ENCODE measurements at regions not wholly inside any gene's neighbourhood (a gene's known extent, or its start where the extent isn't known, plus 50 kb on each side); places are given as distances from the start of the nearest gene placed in this dataset.
"Not testable (repeated sequence)": the region's sequence is repeated elsewhere in the genome, so short reads cannot be mapped to it uniquely, and the experiment has no call there.

GRCh38 chr21:27885296-27885711, 918.4 kb upstream of the ADAMTS5 start:
- in situ Hi-C loops (cut with MboI), result no loop called here
- Histone ChIP-seq H3K9ac (ENCODE audit: insufficient read depth in 1 of 2, low read depth in 2 of 2, low read length in 2 of 2) (no peak overlapping the region), H2AFZ (ENCODE audit: low read depth, low read length) (no peak overlapping the region), H3K36me3 (ENCODE audit: control insufficient read depth, insufficient read depth, low read length) (no peaks in the 10 kb centered on the region), H3K4me1 (replicated peaks in 1 of 2; ENCODE audit: control insufficient read depth in 2 of 2, insufficient read depth in 2 of 2, low read length in 2 of 2) (no peaks in the 10 kb centered on the region; a peak in 1 of 5 replicates), H4K20me1 (replicated peaks; ENCODE audit: control insufficient read depth, insufficient read depth, low read length) (no peaks in the 10 kb centered on the region), H3K9me3 (replicated peaks; ENCODE audit: control insufficient read depth, insufficient read depth, low read depth, low read length) (no peaks in the 10 kb centered on the region; the same call in 1 of the 2 replicates), H3K27me3 (ENCODE audit: control insufficient read depth in 2 of 2, insufficient read depth in 2 of 2, low read length in 2 of 2) (no peaks in the 10 kb centered on the region), H3K27ac (ENCODE audit: extremely low read depth, low read depth, low read length) (no peak overlapping the region), H3K4me2 (ENCODE audit: insufficient read depth, low read length) (no peak overlapping the region), H3K4me3 (no peak overlapping the region), H3K9me1 (ENCODE audit: control insufficient read depth, insufficient read depth, low read length) (no peaks in the 10 kb centered on the region), H3K79me2 (ENCODE audit: control insufficient read depth, insufficient read depth, low read length) (no peaks in the 10 kb centered on the region)
- ChIA-PET CTCF (ENCODE audit: low intra/inter-chr PET ratio) (no interaction called here), POLR2A (no interaction called here)
- DNase-seq (ENCODE audit: extremely low read depth in 1 of 4, low spot score in 3 of 4), result no peak
- ATAC-seq, result no peak
- WGBS (ENCODE audit: insufficient coverage, low coverage, missing lambda C conversion rate), result 7% methylated on average over 14 of the region's 31 CpGs
- TF ChIP-seq, protein P1, sequence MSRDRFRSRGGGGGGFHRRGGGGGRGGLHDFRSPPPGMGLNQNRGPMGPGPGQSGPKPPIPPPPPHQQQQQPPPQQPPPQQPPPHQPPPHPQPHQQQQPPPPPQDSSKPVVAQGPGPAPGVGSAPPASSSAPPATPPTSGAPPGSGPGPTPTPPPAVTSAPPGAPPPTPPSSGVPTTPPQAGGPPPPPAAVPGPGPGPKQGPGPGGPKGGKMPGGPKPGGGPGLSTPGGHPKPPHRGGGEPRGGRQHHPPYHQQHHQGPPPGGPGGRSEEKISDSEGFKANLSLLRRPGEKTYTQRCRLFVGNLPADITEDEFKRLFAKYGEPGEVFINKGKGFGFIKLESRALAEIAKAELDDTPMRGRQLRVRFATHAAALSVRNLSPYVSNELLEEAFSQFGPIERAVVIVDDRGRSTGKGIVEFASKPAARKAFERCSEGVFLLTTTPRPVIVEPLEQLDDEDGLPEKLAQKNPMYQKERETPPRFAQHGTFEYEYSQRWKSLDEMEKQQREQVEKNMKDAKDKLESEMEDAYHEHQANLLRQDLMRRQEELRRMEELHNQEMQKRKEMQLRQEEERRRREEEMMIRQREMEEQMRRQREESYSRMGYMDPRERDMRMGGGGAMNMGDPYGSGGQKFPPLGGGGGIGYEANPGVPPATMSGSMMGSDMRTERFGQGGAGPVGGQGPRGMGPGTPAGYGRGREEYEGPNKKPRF (IDR thresholded peaks at IDR 0.05; ENCODE audit: low read depth, low read length), result no peak
- TF ChIP-seq, protein P2, sequence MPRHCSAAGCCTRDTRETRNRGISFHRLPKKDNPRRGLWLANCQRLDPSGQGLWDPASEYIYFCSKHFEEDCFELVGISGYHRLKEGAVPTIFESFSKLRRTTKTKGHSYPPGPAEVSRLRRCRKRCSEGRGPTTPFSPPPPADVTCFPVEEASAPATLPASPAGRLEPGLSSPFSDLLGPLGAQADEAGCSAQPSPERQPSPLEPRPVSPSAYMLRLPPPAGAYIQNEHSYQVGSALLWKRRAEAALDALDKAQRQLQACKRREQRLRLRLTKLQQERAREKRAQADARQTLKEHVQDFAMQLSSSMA (CRISPR knock-in tag; IDR thresholded peaks at IDR 0.05), result no peak
- no TSS peak for BruUV-seq (replicated peaks)
- intact Hi-C loops (cut with micrococcal nuclease), result no loop called here
- no peak for FAIRE-seq

GRCh38 chr21:27881331-27881730, 914.4 kb upstream of the ADAMTS5 start:
- FAIRE-seq; in situ Hi-C loops (cut with MboI); H3K9me3 ChIP-seq (replicated peaks; ENCODE audit: control insufficient read depth, insufficient read depth, low read depth, low read length); POLR2A ChIA-PET; H2AFZ ChIP-seq (ENCODE audit: low read depth, low read length); CTCF ChIA-PET (ENCODE audit: low intra/inter-chr PET ratio); H3K4me2 ChIP-seq (ENCODE audit: insufficient read depth, low read length); BruUV-seq (replicated peaks); H3K27ac ChIP-seq (ENCODE audit: extremely low read depth, low read depth, low read length); ATAC-seq; H4K20me1 ChIP-seq (replicated peaks; ENCODE audit: control insufficient read depth, insufficient read depth, low read length); H3K79me2 ChIP-seq (ENCODE audit: control insufficient read depth, insufficient read depth, low read length); H3K36me3 ChIP-seq (ENCODE audit: control insufficient read depth, insufficient read depth, low read length); H3K27me3 ChIP-seq (ENCODE audit: control insufficient read depth in 2 of 2, insufficient read depth in 2 of 2, low read length in 2 of 2); DNase-seq (ENCODE audit: extremely low read depth in 1 of 4, low spot score in 3 of 4); H3K4me3 ChIP-seq; H3K9me1 ChIP-seq (ENCODE audit: control insufficient read depth, insufficient read depth, low read length); H3K4me1 ChIP-seq (replicated peaks in 1 of 2; ENCODE audit: control insufficient read depth in 2 of 2, insufficient read depth in 2 of 2, low read length in 2 of 2); H3K9ac ChIP-seq (ENCODE audit: insufficient read depth in 1 of 2, low read depth in 2 of 2, low read length in 2 of 2); intact Hi-C loops (cut with micrococcal nuclease): not testable (repeated sequence)
- 0% methylated on average over 3 of the region's 3 CpGs for WGBS (ENCODE audit: insufficient coverage, low coverage, missing lambda C conversion rate)

- H3K4me2 ChIP-seq (ENCODE audit: insufficient read depth, low read length); POLR2A ChIA-PET; H3K9me3 ChIP-seq (replicated peaks; ENCODE audit: control insufficient read depth, insufficient read depth, low read depth, low read length); H3K4me3 ChIP-seq; H2AFZ ChIP-seq (ENCODE audit: low read depth, low read length); intact Hi-C loops (cut with micrococcal nuclease); CTCF ChIA-PET (ENCODE audit: low intra/inter-chr PET ratio); FAIRE-seq; H3K9ac ChIP-seq (ENCODE audit: insufficient read depth in 1 of 2, low read depth in 2 of 2, low read length in 2 of 2); H3K79me2 ChIP-seq (ENCODE audit: control insufficient read depth, insufficient read depth, low read length); H3K27me3 ChIP-seq (ENCODE audit: control insufficient read depth in 2 of 2, insufficient read depth in 2 of 2, low read length in 2 of 2); H3K4me1 ChIP-seq (replicated peaks in 1 of 2; ENCODE audit: control insufficient read depth in 2 of 2, insufficient read depth in 2 of 2, low read length in 2 of 2); H3K36me3 ChIP-seq (ENCODE audit: control insufficient read depth, insufficient read depth, low read length); in situ Hi-C loops (cut with MboI); BruUV-seq (replicated peaks); H3K9me1 ChIP-seq (ENCODE audit: control insufficient read depth, insufficient read depth, low read length); H4K20me1 ChIP-seq (replicated peaks; ENCODE audit: control insufficient read depth, insufficient read depth, low read length); ATAC-seq; DNase-seq (ENCODE audit: extremely low read depth in 1 of 4, low spot score in 3 of 4); H3K27ac ChIP-seq (ENCODE audit: extremely low read depth, low read depth, low read length): not testable (repeated sequence)
- WGBS (ENCODE audit: insufficient coverage, low coverage, missing lambda C conversion rate), result 3% methylated on average over 2 of the region's 2 CpGs
These were observed 905.5 kb upstream of the ADAMTS5 start for GRCh38 chr21:27872411-27872810.
